ENCODE measurements at regions not wholly inside any gene's neighbourhood (a gene's known extent, or its start where the extent isn't known, plus 50 kb on each side); places are given as distances from the start of the nearest gene placed in this dataset.
"Not testable (repeated sequence)": the region's sequence is repeated elsewhere in the genome, so short reads cannot be mapped to it uniquely, and the experiment has no call there.

DNA sequence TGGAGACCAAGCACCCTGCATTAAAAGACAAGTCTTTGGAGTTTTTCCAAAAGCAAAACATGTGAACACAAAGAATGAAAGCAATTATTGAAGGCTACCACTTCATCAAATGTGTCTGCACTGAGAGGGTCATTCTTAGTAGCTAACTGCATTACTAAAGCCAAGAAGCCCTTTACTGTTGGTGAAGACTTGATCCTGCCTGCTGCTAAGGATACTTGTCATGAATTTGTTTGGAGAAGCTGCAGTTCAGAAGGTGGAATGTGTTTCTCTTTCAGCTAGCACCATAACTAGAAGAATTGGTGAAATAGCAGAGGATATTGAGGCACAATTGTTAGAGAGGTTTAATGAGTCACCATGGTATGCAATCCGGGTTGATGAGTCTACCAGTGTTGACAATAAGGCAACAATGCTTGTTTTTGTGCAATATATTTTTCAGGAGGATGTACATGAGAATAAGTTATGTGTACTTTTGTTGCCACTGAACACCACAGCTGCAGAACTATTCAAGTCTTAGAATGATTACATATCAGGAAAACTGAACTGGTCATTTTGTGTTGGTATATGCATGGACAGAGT, 457.3 kb upstream of the ISX start:
- H3K4me3 ChIP-seq (ENCODE audit: low read depth, low read length) = no peak overlapping the region
- Mint-ChIP-seq H3K4me1 (no peaks in the 10 kb centered on the region), H3K4me3 (no peak overlapping the region), H3K27ac (no peak overlapping the region), H3K9me3 (peaks cover 0 to 6% (median 2%) of the 10 kb centered on the region in 7 donors), H3K27me3 (no peaks in the 10 kb centered on the region), H3K36me3 (no peaks in the 10 kb centered on the region)
- DNase-seq (no peak), ATAC-seq (ENCODE audit: low read depth in 2 of 2) (no peak)
- no peaks in the 10 kb centered on the region for H3K4me1 ChIP-seq (ENCODE audit: control insufficient read depth, insufficient read depth, low read length, poor library complexity, severe bottlenecking)
- no peaks in the 10 kb centered on the region for H3K9me3 ChIP-seq (ENCODE audit: control insufficient read depth in 2 of 2, low read length in 2 of 2)
- no peak overlapping the region for H3K27ac ChIP-seq (ENCODE audit: insufficient read depth, low read length, poor library complexity, severe bottlenecking)
- no peaks in the 10 kb centered on the region for H3K27me3 ChIP-seq (ENCODE audit: control insufficient read depth, insufficient read depth, low read length)
- no peaks in the 10 kb centered on the region for H3K36me3 ChIP-seq (ENCODE audit: control insufficient read depth, insufficient read depth, low read length)

DNA sequence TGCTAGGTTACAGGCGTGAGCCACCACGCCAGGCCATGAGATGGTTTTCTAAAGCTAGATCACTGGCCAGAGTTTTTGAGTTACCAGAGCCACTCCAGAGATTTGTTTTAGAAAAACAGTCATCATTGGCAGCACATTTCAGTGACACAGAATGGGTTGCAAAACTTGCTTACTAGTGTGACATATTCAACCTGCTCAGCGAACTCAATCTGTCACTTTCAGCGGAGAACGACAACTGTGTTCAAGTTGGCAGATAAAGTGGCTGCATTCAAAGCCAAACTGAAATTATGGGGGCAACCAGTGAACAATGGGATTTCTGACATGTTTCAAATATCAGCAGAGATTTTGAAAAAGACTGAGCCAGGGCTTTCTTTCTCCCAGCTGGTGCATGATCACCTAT, 456.3 kb upstream of the ISX start:
- Mint-ChIP-seq H3K4me3 (no peak overlapping the region), H3K27me3 (no peaks in the 10 kb centered on the region)

DNA sequence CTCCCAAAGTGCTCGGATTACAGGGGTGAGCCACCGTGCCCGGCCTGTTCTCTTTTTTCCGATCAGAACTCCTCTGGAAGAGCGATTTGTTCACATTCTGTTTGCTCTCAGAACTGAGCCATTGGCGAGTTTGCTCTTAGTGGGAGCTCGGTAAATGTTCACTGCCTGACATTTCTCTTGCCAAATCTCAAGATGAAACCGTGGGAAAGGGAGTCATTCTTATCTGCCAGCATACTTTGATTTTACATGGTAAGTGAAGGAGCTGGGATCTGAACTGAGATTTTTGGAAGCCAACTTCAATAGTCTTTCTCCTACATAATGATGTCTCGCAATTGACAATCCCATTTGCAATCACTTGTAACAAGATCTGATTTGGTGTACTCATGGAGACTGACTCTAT, 445.8 kb upstream of the ISX start:
- H3K4me1 ChIP-seq (ENCODE audit: control insufficient read depth, insufficient read depth, low read length, poor library complexity, severe bottlenecking) = no peaks in the 10 kb centered on the region
- H3K9me3 Mint-ChIP-seq = no peaks in the 10 kb centered on the region
- no peak overlapping the region for H3K27ac Mint-ChIP-seq
- no peaks in the 10 kb centered on the region for H3K27me3 ChIP-seq (ENCODE audit: control insufficient read depth, insufficient read depth, low read length)
- H3K4me3 Mint-ChIP-seq = no peak overlapping the region
- no peaks in the 10 kb centered on the region for H3K27me3 Mint-ChIP-seq
- no peaks in the 10 kb centered on the region for H3K4me1 Mint-ChIP-seq
- H3K9me3 ChIP-seq (ENCODE audit: control insufficient read depth in 2 of 2, low read length in 2 of 2) = no peaks in the 10 kb centered on the region
- no peak overlapping the region for H3K4me3 ChIP-seq (ENCODE audit: low read depth, low read length)
- H3K36me3 Mint-ChIP-seq = no peaks in the 10 kb centered on the region
- no peaks in the 10 kb centered on the region for H3K36me3 ChIP-seq (ENCODE audit: control insufficient read depth, insufficient read depth, low read length)
- ATAC-seq (ENCODE audit: low read depth in 2 of 2) (no peak), DNase-seq (no peak)
- H3K27ac ChIP-seq (ENCODE audit: insufficient read depth, low read length, poor library complexity, severe bottlenecking) = no peak overlapping the region

More for the DNA sequence above, 456.3 kb upstream of the ISX start:
- no peak overlapping the region for H3K27ac Mint-ChIP-seq
- Histone ChIP-seq H3K27me3 (ENCODE audit: control insufficient read depth, insufficient read depth, low read length) (no peaks in the 10 kb centered on the region), H3K4me3 (ENCODE audit: low read depth, low read length) (no peak overlapping the region), H3K9me3 (ENCODE audit: control insufficient read depth in 2 of 2, low read length in 2 of 2) (no peaks in the 10 kb centered on the region), H3K27ac (ENCODE audit: insufficient read depth, low read length, poor library complexity, severe bottlenecking) (no peak overlapping the region), H3K4me1 (ENCODE audit: control insufficient read depth, insufficient read depth, low read length, poor library complexity, severe bottlenecking) (no peaks in the 10 kb centered on the region), H3K36me3 (ENCODE audit: control insufficient read depth, insufficient read depth, low read length) (no peaks in the 10 kb centered on the region)
- no peak for ATAC-seq (ENCODE audit: low read depth in 2 of 2)
- H3K9me3 Mint-ChIP-seq = peaks cover 0 to 6% (median 2%) of the 10 kb centered on the region in 7 donors
- DNase-seq = no peak
- no peaks in the 10 kb centered on the region for H3K4me1 Mint-ChIP-seq
- no peaks in the 10 kb centered on the region for H3K36me3 Mint-ChIP-seq

DNA sequence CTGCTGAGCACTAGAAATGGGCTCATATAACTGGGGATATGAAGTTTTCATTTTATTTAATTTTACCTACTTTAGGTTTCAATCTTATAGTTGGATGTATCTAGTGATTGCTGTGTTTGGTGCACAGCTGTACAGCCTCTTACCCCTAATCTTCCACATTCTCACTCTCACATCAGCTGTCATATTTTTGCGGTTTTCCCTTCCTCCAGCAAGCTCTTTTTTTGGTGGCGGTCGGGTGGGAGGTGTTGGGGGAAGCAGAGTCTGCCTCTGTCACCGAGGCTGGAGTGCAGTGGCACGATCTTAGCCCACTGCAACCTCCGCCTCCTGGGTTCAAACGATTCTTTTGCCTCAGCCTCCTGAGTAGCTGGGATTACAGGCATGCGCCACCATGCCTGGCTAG, 445.1 kb upstream of the ISX start:
- Mint-ChIP-seq H3K27me3 (no peaks in the 10 kb centered on the region), H3K4me1 (no peaks in the 10 kb centered on the region), H3K27ac (no peak overlapping the region), H3K4me3 (no peak overlapping the region), H3K9me3 (no peaks in the 10 kb centered on the region), H3K36me3 (no peaks in the 10 kb centered on the region)
- no peak overlapping the region for H3K4me3 ChIP-seq (ENCODE audit: low read depth, low read length)
- no peak for ATAC-seq (ENCODE audit: low read depth in 2 of 2)
- no peak overlapping the region for H3K27ac ChIP-seq (ENCODE audit: insufficient read depth, low read length, poor library complexity, severe bottlenecking)
- H3K36me3 ChIP-seq (ENCODE audit: control insufficient read depth, insufficient read depth, low read length) = no peaks in the 10 kb centered on the region
- H3K4me1 ChIP-seq (ENCODE audit: control insufficient read depth, insufficient read depth, low read length, poor library complexity, severe bottlenecking) = no peaks in the 10 kb centered on the region
- DNase-seq = no peak
- H3K9me3 ChIP-seq (ENCODE audit: control insufficient read depth in 2 of 2, low read length in 2 of 2) = no peaks in the 10 kb centered on the region
- no peaks in the 10 kb centered on the region for H3K27me3 ChIP-seq (ENCODE audit: control insufficient read depth, insufficient read depth, low read length)

DNA sequence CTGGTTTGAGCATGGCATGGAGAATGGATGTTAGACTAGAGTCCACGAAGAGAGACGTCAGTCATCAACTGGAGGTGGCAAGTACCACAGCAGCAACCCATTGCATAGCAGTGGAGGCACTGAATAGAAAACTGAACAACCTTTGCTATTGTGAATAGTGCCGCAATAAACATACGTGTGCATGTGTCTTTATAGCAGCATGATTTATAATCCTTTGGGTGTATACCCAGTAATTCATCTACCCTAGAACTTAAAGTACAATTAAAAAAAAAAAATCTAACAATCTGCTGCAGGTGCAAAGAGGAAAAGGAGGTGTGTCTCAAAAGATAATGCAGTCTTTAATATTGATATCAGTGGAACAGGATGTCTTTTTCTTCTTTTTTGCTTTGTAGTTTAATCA, 443.4 kb upstream of the ISX start:
- Mint-ChIP-seq H3K27me3 (no peaks in the 10 kb centered on the region), H3K9me3 (no peaks in the 10 kb centered on the region), H3K27ac (no peak overlapping the region), H3K4me3 (no peak overlapping the region), H3K36me3 (no peaks in the 10 kb centered on the region), H3K4me1 (no peaks in the 10 kb centered on the region)
- DNase-seq (no peak), ATAC-seq (ENCODE audit: low read depth in 2 of 2) (no peak)
- H3K4me3 ChIP-seq (ENCODE audit: low read depth, low read length) = no peak overlapping the region
- H3K36me3 ChIP-seq (ENCODE audit: control insufficient read depth, insufficient read depth, low read length) = no peaks in the 10 kb centered on the region
- H3K4me1 ChIP-seq (ENCODE audit: control insufficient read depth, insufficient read depth, low read length, poor library complexity, severe bottlenecking) = no peaks in the 10 kb centered on the region
- no peak overlapping the region for H3K27ac ChIP-seq (ENCODE audit: insufficient read depth, low read length, poor library complexity, severe bottlenecking)
- H3K9me3 ChIP-seq (ENCODE audit: control insufficient read depth in 2 of 2, low read length in 2 of 2) = no peaks in the 10 kb centered on the region
- no peaks in the 10 kb centered on the region for H3K27me3 ChIP-seq (ENCODE audit: control insufficient read depth, insufficient read depth, low read length)

DNA sequence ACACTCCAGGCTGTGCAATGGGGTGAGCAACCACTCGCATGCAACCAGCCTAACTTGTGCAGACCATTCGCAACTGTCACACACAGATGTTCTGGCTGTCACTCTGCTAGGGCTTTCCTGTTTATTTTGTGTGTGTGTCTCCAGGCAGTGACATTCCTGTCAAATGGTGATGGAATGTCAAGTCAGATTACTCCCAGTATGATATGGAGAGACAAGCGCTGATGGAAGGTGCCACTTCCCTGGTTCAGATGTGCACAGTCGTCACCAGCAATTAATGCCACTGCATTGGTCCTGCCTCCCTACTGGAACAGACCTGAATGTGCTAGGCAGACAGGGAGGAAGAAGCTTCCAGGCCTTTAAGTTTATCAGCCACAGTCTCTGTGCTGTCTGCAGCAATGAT, 442.4 kb upstream of the ISX start:
- no peak for ATAC-seq (ENCODE audit: low read depth in 2 of 2)
- Mint-ChIP-seq H3K36me3 (no peaks in the 10 kb centered on the region), H3K27ac (no peak overlapping the region), H3K4me1 (no peaks in the 10 kb centered on the region), H3K27me3 (no peaks in the 10 kb centered on the region), H3K4me3 (no peak overlapping the region), H3K9me3 (peaks cover 0 to 3% (median 0%) of the 10 kb centered on the region in 7 donors)
- H3K9me3 ChIP-seq (ENCODE audit: control insufficient read depth in 2 of 2, low read length in 2 of 2) = no peaks in the 10 kb centered on the region
- no peak overlapping the region for H3K27ac ChIP-seq (ENCODE audit: insufficient read depth, low read length, poor library complexity, severe bottlenecking)
- no peaks in the 10 kb centered on the region for H3K4me1 ChIP-seq (ENCODE audit: control insufficient read depth, insufficient read depth, low read length, poor library complexity, severe bottlenecking)
- no peaks in the 10 kb centered on the region for H3K27me3 ChIP-seq (ENCODE audit: control insufficient read depth, insufficient read depth, low read length)
- no peaks in the 10 kb centered on the region for H3K36me3 ChIP-seq (ENCODE audit: control insufficient read depth, insufficient read depth, low read length)
- H3K4me3 ChIP-seq (ENCODE audit: low read depth, low read length) = no peak overlapping the region
- DNase-seq = no peak

DNA sequence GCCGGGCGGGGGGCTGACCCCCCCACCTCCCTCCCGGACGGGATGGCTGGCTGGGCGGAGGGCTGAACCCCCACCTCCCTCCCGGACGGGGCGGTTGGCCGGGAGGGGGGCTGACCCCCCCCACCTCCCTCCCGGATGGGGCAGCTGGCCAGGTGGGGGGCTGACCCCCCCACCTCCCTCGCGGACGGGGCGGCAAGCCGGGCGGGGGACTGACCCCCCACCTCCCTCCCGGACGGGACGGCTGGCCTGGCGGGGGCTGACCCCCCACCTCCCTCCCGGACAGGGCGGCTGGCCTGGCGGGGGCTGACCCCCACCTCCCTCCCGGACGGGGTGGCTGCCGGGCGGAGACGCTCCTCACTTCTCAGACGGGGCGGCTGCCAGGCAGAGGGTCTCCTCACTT, 440.1 kb upstream of the ISX start:
- not testable (repeated sequence) for H3K9me3 Mint-ChIP-seq; H3K36me3 ChIP-seq (ENCODE audit: control insufficient read depth, insufficient read depth, low read length); H3K4me3 ChIP-seq (ENCODE audit: low read depth, low read length); DNase-seq; H3K27me3 Mint-ChIP-seq; H3K27me3 ChIP-seq (ENCODE audit: control insufficient read depth, insufficient read depth, low read length); H3K4me1 Mint-ChIP-seq; H3K36me3 Mint-ChIP-seq; H3K4me1 ChIP-seq (ENCODE audit: control insufficient read depth, insufficient read depth, low read length, poor library complexity, severe bottlenecking); H3K9me3 ChIP-seq (ENCODE audit: control insufficient read depth in 2 of 2, low read length in 2 of 2); H3K4me3 Mint-ChIP-seq; ATAC-seq (ENCODE audit: low read depth in 2 of 2); H3K27ac Mint-ChIP-seq; H3K27ac ChIP-seq (ENCODE audit: insufficient read depth, low read length, poor library complexity, severe bottlenecking)

DNA sequence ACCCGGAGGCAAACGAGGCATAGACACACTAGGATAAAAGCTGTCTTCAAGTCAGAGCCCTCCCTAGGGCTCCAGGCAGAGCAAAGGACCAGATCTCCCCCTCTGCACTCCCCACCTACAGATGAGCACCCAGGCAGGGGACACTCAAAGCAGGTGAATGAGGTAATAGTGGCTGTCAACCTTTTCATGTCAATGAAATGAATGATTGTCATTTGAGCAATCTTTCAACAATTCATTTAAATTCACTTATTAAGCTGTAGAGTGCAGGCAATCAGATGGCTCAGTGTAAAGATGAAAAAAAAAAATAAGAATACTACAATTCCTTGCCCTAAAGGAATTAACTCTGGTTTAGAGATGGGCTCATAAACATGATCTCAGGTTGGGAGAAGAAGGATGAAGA, 427.8 kb upstream of the ISX start:
- no peaks in the 10 kb centered on the region for H3K9me3 ChIP-seq (ENCODE audit: control insufficient read depth in 2 of 2, low read length in 2 of 2)
- Mint-ChIP-seq H3K27ac (no peak overlapping the region), H3K36me3 (no peaks in the 10 kb centered on the region), H3K9me3 (peaks cover 0 to 2% (median 0%) of the 10 kb centered on the region in 7 donors), H3K4me3 (no peak overlapping the region), H3K27me3 (no peaks in the 10 kb centered on the region), H3K4me1 (no peaks in the 10 kb centered on the region)
- H3K36me3 ChIP-seq (ENCODE audit: control insufficient read depth, insufficient read depth, low read length) = no peaks in the 10 kb centered on the region
- no peak for ATAC-seq (ENCODE audit: low read depth in 2 of 2)
- no peaks in the 10 kb centered on the region for H3K4me1 ChIP-seq (ENCODE audit: control insufficient read depth, insufficient read depth, low read length, poor library complexity, severe bottlenecking)
- no peak for DNase-seq
- H3K27me3 ChIP-seq (ENCODE audit: control insufficient read depth, insufficient read depth, low read length) = no peaks in the 10 kb centered on the region
- H3K4me3 ChIP-seq (ENCODE audit: low read depth, low read length) = no peak overlapping the region
- H3K27ac ChIP-seq (ENCODE audit: insufficient read depth, low read length, poor library complexity, severe bottlenecking) = no peak overlapping the region

All from CD4-positive, CD25-positive, alpha-beta regulatory T cell (primary cell).